AG09319 (cell line): ENCODE measurements at regions not wholly inside any gene's neighbourhood (a gene's known extent, or its start where the extent isn't known, plus 50 kb on each side); places are given as distances from the start of the nearest gene placed in this dataset.

Source experiments
- DNase-seq: peaks from one replicate; pipeline ENCODE4 v3.0.0-alpha.2; 2010; ENCODE audit warnings: low read depth; ENCODE audit errors: extremely low read depth
- TF ChIP-seq, protein P1 (sequence below): IDR thresholded peaks from 2 replicates; pipeline ENCODE4 v1.5.1; 2011; ENCODE audit warnings: low read depth, mild to moderate bottlenecking, inconsistent platforms, low read length, moderate library complexity

DNA sequence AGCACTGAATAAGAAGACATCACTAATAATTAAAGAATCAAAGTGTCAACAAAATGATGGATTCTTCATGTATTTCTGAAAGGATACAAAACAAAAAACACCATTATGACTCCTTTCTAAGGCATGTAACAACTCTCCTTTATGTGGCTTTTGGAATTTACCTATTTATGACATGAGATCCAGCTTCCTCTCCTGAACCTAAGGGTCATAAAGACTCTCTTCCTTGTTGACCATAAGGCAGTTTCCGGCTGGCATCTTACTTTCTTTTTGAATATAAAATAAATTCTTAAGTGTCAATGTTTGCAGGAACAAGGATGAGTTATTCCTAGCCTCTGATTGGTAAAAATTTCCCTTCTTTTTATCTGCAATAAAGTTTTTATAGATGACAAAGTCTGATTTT lies 111.1 kb upstream of the GRPR start:
- DNase-seq, result no peak
- TF ChIP-seq, protein P1, sequence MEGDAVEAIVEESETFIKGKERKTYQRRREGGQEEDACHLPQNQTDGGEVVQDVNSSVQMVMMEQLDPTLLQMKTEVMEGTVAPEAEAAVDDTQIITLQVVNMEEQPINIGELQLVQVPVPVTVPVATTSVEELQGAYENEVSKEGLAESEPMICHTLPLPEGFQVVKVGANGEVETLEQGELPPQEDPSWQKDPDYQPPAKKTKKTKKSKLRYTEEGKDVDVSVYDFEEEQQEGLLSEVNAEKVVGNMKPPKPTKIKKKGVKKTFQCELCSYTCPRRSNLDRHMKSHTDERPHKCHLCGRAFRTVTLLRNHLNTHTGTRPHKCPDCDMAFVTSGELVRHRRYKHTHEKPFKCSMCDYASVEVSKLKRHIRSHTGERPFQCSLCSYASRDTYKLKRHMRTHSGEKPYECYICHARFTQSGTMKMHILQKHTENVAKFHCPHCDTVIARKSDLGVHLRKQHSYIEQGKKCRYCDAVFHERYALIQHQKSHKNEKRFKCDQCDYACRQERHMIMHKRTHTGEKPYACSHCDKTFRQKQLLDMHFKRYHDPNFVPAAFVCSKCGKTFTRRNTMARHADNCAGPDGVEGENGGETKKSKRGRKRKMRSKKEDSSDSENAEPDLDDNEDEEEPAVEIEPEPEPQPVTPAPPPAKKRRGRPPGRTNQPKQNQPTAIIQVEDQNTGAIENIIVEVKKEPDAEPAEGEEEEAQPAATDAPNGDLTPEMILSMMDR, result no peak

DNA sequence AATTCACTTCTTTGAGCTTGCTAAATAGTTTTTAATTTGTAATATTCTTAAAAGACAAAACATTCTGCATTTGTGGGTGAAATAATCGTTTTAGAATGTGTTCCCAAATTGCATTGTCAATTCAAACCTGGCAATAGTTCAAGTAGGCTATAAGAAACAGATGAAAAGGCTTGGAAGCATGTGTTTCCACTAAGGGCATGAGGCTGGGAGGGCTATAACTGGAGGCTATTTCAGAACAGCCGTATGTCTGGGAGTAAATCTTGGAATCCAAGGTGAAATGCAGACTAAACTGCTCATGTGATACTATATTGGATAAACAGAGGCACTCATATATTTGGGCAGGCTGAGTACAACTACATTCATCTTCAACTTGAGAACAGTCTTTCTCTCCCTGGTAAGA lies 117.4 kb upstream of the GRPR start:
- DNase-seq, result no peak
- TF ChIP-seq, protein P1, result no peak

DNA sequence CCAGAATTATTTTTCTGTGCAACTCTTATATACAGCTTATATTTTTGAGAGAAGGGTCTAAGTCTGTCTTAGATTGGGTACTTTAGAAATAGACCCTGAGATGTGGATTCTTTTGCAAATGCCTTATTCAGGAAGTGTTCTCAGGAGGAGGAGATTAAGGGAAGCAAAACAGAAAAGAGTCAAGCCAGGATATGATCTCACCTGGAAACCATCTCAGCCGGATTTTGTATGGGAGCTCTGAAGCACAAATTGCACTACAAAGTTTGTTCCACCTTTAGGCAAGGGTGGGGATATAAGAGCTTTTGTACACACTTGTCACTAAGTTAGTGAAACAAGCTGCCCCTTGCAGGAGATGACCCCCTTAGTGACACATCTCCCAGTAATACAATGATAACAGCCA lies 121.2 kb upstream of the GRPR start:
- no peak for DNase-seq
- TF ChIP-seq, protein P1, result no peak

DNA sequence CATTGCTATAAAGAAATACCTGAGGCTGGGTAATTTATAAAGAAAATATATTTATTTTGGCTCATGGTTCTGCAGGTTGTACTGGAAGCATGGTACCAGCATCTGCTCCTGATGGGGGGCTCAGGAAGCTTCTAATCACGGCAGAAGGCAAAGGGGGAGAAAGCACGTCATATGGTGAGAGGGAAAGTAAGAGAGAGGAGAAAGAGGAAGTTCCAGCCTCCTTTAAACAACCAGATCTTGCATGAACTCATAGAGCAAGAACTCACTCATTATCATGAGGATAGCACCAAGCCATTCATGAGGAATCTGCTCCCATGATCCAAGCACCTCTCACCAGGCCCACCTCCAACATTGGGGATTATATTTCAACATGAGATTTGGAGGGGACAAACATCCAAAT lies 125.0 kb upstream of the GRPR start:
- DNase-seq, result no peak
- TF ChIP-seq, protein P1, result no peak

DNA sequence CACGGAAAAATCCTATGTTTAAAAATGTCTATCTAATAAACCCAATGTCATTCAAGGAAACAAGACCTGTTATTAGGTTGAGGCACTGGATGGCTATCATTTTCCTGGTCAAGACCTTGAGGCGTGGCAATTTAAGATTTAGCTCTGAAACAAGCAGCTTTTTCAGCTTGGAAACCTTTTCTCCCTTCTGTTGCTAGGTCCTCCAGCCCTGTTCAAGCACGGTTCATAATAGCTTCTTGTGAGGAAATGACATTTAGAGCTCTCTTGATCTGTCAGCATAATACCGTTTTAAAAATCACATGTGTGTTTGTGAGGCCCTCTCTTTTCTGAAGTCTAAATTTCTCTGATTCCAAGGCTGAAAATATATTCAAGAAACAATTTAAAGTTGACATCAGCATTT lies 133.6 kb upstream of the GRPR start:
- DNase-seq, result no peak
- TF ChIP-seq, protein P1, result no peak

DNA sequence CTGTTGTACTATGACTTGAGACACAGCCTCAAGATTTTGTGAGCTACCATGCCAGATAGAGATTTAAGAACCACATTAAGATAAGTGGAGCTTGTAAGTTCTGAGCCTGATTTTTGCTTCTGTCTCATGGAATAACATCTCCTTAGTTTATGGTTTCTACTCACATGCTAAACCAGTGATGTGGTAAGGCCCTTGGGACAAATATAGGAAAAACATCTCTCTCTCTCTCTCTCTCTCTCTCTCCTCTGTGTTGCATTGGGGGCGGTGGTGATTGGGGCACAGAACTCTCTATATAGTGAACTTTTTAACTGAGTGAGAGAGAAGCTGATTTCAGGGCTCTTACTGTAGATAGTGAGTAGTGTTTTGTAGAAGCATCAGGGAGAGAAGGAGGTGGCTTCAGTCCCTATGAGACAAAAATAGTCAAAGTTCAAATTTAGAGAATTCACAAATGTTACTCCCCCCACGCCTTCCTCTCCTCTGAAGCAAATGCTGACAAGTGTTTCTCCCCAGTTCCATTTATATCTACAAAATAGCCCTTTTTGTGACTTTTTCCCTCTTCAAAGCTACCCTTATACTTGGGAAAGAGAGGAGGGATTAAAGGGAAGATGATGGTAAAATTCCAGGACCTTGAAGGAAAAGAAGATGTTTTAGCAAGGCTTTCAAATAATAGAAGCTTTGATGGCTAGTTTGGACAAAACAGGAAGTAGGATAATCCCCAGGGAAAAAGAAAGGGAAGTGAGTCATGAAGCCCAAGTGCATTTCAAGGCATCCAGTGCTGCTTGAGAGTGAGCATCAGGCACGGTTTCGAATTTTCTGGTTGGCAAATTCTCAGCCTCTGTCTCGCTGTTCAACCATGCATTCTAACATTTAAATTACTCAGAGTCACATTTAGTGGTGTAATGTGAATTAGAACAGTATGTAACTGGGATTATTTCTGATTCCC lies 134.3 kb upstream of the AP1S2 start:
- DNase-seq, result peak; percentile 49
- TF ChIP-seq, protein P1, result no peak

DNA sequence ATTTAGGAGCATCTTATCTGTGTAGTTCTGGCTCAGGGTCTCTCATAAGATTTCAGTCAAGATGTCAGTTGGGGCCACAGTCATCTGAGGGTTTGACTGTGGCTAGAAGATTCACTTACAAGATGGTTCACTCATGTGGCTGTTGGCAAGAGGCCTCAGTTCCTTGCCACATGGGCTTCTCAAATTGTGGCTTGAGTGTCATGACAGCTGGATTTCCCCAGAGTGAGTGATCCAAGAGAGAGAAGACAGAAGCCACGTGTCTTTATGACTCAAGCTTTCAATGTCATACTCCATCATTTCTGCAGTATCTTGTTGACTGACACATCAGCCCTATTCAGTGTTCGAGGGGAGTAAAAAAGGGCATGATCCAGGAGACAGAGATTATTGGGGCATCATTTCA lies 131.3 kb upstream of the AP1S2 start:
- no peak for DNase-seq
- TF ChIP-seq, protein P1, result no peak
